ENCODE measurements at regions not wholly inside any gene's neighbourhood (a gene's known extent, or its start where the extent isn't known, plus 50 kb on each side); places are given as distances from the start of the nearest gene placed in this dataset.
A peak's percentile ranks its signal among the peaks of the same experiment; 100 is the strongest.

- TF ChIP-seq CTCF (conservative IDR thresholded peaks at IDR 0.05; ENCODE audit: low read depth, low read length) = no peak
- no peak overlapping the region for H3K4me3 ChIP-seq (ENCODE audit: low read length)
- DNase-seq (ENCODE audit: low read depth) = no peak
These were observed 227.9 kb downstream of the DACT1 start for GRCh38 chr14:58865514-58866281.

- no peak for TF ChIP-seq CTCF (conservative IDR thresholded peaks at IDR 0.05; ENCODE audit: low read depth, low read length)
- no peak overlapping the region for H3K4me3 ChIP-seq (ENCODE audit: low read length)
- DNase-seq (ENCODE audit: low read depth) = no peak
These were observed 228.6 kb downstream of the DACT1 start for GRCh38 chr14:58866391-58866790.

GRCh38 chr14:58870961-58871360 is 233.2 kb downstream of the DACT1 start:
- no peak overlapping the region for H3K4me3 ChIP-seq (ENCODE audit: low read length)
- DNase-seq (ENCODE audit: low read depth) = no peak
- no peak for TF ChIP-seq CTCF (conservative IDR thresholded peaks at IDR 0.05; ENCODE audit: low read depth, low read length)

GRCh38 chr14:58871573-58871972 is 233.8 kb downstream of the DACT1 start:
- TF ChIP-seq CTCF (conservative IDR thresholded peaks at IDR 0.05; ENCODE audit: low read depth, low read length) = no peak
- H3K4me3 ChIP-seq (ENCODE audit: low read length) = no peak overlapping the region
- peak; percentile 34 for DNase-seq (ENCODE audit: low read depth)

- H3K4me3 ChIP-seq (ENCODE audit: low read length) = no peak overlapping the region
- no peak for TF ChIP-seq CTCF (conservative IDR thresholded peaks at IDR 0.05; ENCODE audit: low read depth, low read length)
- no peak for DNase-seq (ENCODE audit: low read depth)
These were observed 234.3 kb downstream of the DACT1 start for GRCh38 chr14:58872061-58872460.

- H3K4me3 ChIP-seq (ENCODE audit: low read length) = no peak overlapping the region
- TF ChIP-seq CTCF (conservative IDR thresholded peaks at IDR 0.05; ENCODE audit: low read depth, low read length) = no peak
These were observed 235.6 kb downstream of the DACT1 start for GRCh38 chr14:58873228-58873953.

GRCh38 chr14:58875613-58876012 is 237.9 kb downstream of the DACT1 start:
- DNase-seq (ENCODE audit: low read depth) = no peak
- TF ChIP-seq CTCF (conservative IDR thresholded peaks at IDR 0.05; ENCODE audit: low read depth, low read length) = no peak
- no peak overlapping the region for H3K4me3 ChIP-seq (ENCODE audit: low read length)

More at GRCh38 chr14:58873228-58873953, 235.6 kb downstream of the DACT1 start:
- no peak for DNase-seq (ENCODE audit: low read depth)

Data from retinal pigment epithelial cell (primary cell).